Chondrocyte (in vitro differentiated cells): ENCODE measurements at regions not wholly inside any gene's neighbourhood (a gene's known extent, or its start where the extent isn't known, plus 50 kb on each side); places are given as distances from the start of the nearest gene placed in this dataset.
A peak's percentile ranks its signal among the peaks of the same experiment; 100 is the strongest.

Experiments
- DNase-seq: peaks from one replicate; pipeline ENCODE4 v3.0.0; 2021; ENCODE audit warnings: mixed read lengths, low spot score
- H3K27ac Mint-ChIP-seq: one replicate; pipeline ENCODE4 v1.8.0; 2021; ENCODE audit warnings: mild to moderate bottlenecking, moderate library complexity, mixed read lengths; ENCODE audit not compliant: unreplicated experiment
- H3K27me3 Mint-ChIP-seq: 2 replicates; pipeline ENCODE4 v1.8.0; 2021; ENCODE audit warnings: low read depth, mixed read lengths
- H3K36me3 Mint-ChIP-seq: 2 replicates; pipeline ENCODE4 v1.8.0; 2021; ENCODE audit warnings: low read depth, mixed read lengths
- H3K4me1 Mint-ChIP-seq: 2 replicates; pipeline ENCODE4 v1.8.0; 2021; ENCODE audit warnings: low read depth, mild to moderate bottlenecking, mixed read lengths
- H3K4me3 Mint-ChIP-seq: one replicate; pipeline ENCODE4 v1.8.0; 2021; ENCODE audit warnings: mild to moderate bottlenecking, moderate library complexity, mixed read lengths; ENCODE audit not compliant: unreplicated experiment
- H3K9me3 Mint-ChIP-seq: 2 replicates; pipeline ENCODE4 v1.8.0; 2021; ENCODE audit warnings: low read depth, mixed read lengths
- CTCF ChIP-seq: fragments of 200-600 bp; sonication (generic); IDR thresholded peaks from 2 replicates; pipeline ENCODE4 v1.5.0; 2021; ENCODE audit warnings: antibody characterized with exemption, mild to moderate bottlenecking, moderate library complexity

- no peak overlapping the region for H3K27ac Mint-ChIP-seq
- H3K9me3 Mint-ChIP-seq, result peaks cover 3% of the 10 kb centered on the region
- H3K36me3 Mint-ChIP-seq, result no peaks in the 10 kb centered on the region
- DNase-seq, result no peak
- no peaks in the 10 kb centered on the region for H3K4me1 Mint-ChIP-seq
- no peak overlapping the region for H3K4me3 Mint-ChIP-seq
- H3K27me3 Mint-ChIP-seq, result peaks cover 8% of the 10 kb centered on the region
- no peak for TF ChIP-seq CTCF
Measured at GRCh38 chr2:8102470-8102869, 579.4 kb upstream of the ID2 start.

GRCh38 chr2:8103085-8103708 lies 578.7 kb upstream of the ID2 start:
- Mint-ChIP-seq H3K4me3 (no peak overlapping the region), H3K36me3 (no peaks in the 10 kb centered on the region), H3K4me1 (no peaks in the 10 kb centered on the region), H3K27ac (no peak overlapping the region), H3K9me3 (no peaks in the 10 kb centered on the region), H3K27me3 (peaks cover 8% of the 10 kb centered on the region)
- no peak for DNase-seq
- TF ChIP-seq CTCF, result no peak

- Mint-ChIP-seq H3K4me3 (no peak overlapping the region), H3K36me3 (no peaks in the 10 kb centered on the region), H3K9me3 (peaks cover 4% of the 10 kb centered on the region), H3K27ac (no peak overlapping the region), H3K27me3 (peaks cover 12% of the 10 kb centered on the region), H3K4me1 (no peaks in the 10 kb centered on the region)
- DNase-seq, result no peak
- TF ChIP-seq CTCF, result no peak
Measured at GRCh38 chr2:8107150-8107549, 574.7 kb upstream of the ID2 start.

- Mint-ChIP-seq H3K27me3 (peaks cover 12% of the 10 kb centered on the region), H3K4me1 (no peaks in the 10 kb centered on the region), H3K27ac (no peak overlapping the region), H3K9me3 (peaks cover 4% of the 10 kb centered on the region), H3K36me3 (no peaks in the 10 kb centered on the region), H3K4me3 (no peak overlapping the region)
- no peak for DNase-seq
- peak; percentile 13 for TF ChIP-seq CTCF
Measured at GRCh38 chr2:8107621-8108378, 574.1 kb upstream of the ID2 start.

- H3K27me3 Mint-ChIP-seq, result peaks cover 7% of the 10 kb centered on the region
- no peaks in the 10 kb centered on the region for H3K4me1 Mint-ChIP-seq
- no peak for DNase-seq
- TF ChIP-seq CTCF, result no peak
- no peak overlapping the region for H3K4me3 Mint-ChIP-seq
- peaks cover 4% of the 10 kb centered on the region for H3K9me3 Mint-ChIP-seq
- H3K36me3 Mint-ChIP-seq, result no peaks in the 10 kb centered on the region
- H3K27ac Mint-ChIP-seq, result no peak overlapping the region
Measured at GRCh38 chr2:8110716-8111115, 571.1 kb upstream of the ID2 start.
